KBM-7 (cell line): ENCODE measurements at regions not wholly inside any gene's neighbourhood (a gene's known extent, or its start where the extent isn't known, plus 50 kb on each side); places are given as distances from the start of the nearest gene placed in this dataset.

ENCODE experiments used
- DNase-seq: peaks from one replicate; pipeline ENCODE4 v3.0.0-alpha.2; 2015
- in situ Hi-C: fragments of 300-500 bp; cut with MboI; formaldehyde crosslinking; loops from 2 replicates; pipeline ENCODE4 v1.14.3; 2020; ENCODE audit warnings: low sequenced_read_pairs, low pct_unique_long_range_greater_than_20kb, mixed read lengths

- no peak for DNase-seq
- in situ Hi-C loops: no loop called here
Observed at GRCh38 chr3:162742159-162742717, 1245.6 kb downstream of the OTOL1 start.

- in situ Hi-C loops: no loop called here
- no peak for DNase-seq
Observed at GRCh38 chr3:162743091-162743490, 1246.5 kb downstream of the OTOL1 start.

- no peak for DNase-seq
- in situ Hi-C loops: no loop called here
Observed at GRCh38 chr3:162760789-162761188, 1264.2 kb downstream of the OTOL1 start.

- DNase-seq: no peak
- in situ Hi-C loops: no loop called here
Observed at GRCh38 chr3:162764051-162764807, 1267.6 kb downstream of the OTOL1 start.

- DNase-seq: no peak
- in situ Hi-C loops: no loop called here
Observed at GRCh38 chr3:162764808-162765071, 1268.1 kb downstream of the OTOL1 start.

GRCh38 chr3:162765524-162765923 lies 1268.9 kb downstream of the OTOL1 start:
- no peak for DNase-seq
- in situ Hi-C loops: no loop called here

- no peak for DNase-seq
- in situ Hi-C loops: no loop called here
Observed at GRCh38 chr3:162769564-162769963, 1273.0 kb downstream of the OTOL1 start.

GRCh38 chr3:162770551-162770950 lies 1273.9 kb downstream of the OTOL1 start:
- DNase-seq: no peak
- in situ Hi-C loops: no loop called here

GRCh38 chr3:162774613-162775100 lies 1278.0 kb downstream of the OTOL1 start:
- no peak for DNase-seq
- in situ Hi-C loops: no loop called here

- DNase-seq: no peak
- in situ Hi-C loops: no loop called here
Observed at GRCh38 chr3:162776148-162776547, 1279.5 kb downstream of the OTOL1 start.

GRCh38 chr3:162777118-162777517 lies 1280.5 kb downstream of the OTOL1 start:
- DNase-seq: no peak
- in situ Hi-C loops: no loop called here

- in situ Hi-C loops: no loop called here
Observed at GRCh38 chr3:162780313-162780712, 1283.7 kb downstream of the OTOL1 start.

GRCh38 chr3:162799910-162800309 lies 1303.3 kb downstream of the OTOL1 start:
- no peak for DNase-seq
- in situ Hi-C loops: no loop called here

More at GRCh38 chr3:162780313-162780712, 1283.7 kb downstream of the OTOL1 start:
- no peak for DNase-seq

GRCh38 chr3:162802228-162802965 lies 1305.8 kb downstream of the OTOL1 start:
- in situ Hi-C loops: no loop called here
- no peak for DNase-seq

- in situ Hi-C loops: no loop called here
- no peak for DNase-seq
Observed at GRCh38 chr3:162810776-162811175, 1314.2 kb downstream of the OTOL1 start.

GRCh38 chr3:162842549-162843216 lies 1346.1 kb downstream of the OTOL1 start:
- in situ Hi-C loops: no loop called here
- no peak for DNase-seq

- DNase-seq: no peak
- in situ Hi-C loops: no loop called here
Observed at GRCh38 chr3:162845918-162846317, 1349.3 kb downstream of the OTOL1 start.

GRCh38 chr3:162847511-162847910 lies 1350.9 kb downstream of the OTOL1 start:
- in situ Hi-C loops: no loop called here

GRCh38 chr3:162863579-162863978 lies 1367.0 kb downstream of the OTOL1 start:
- DNase-seq: no peak
- in situ Hi-C loops: no loop called here

More at GRCh38 chr3:162847511-162847910, 1350.9 kb downstream of the OTOL1 start:
- no peak for DNase-seq

- in situ Hi-C loops: no loop called here
- DNase-seq: no peak
Observed at GRCh38 chr3:162865466-162865865, 1368.9 kb downstream of the OTOL1 start.
